GM20000 (cell line): ENCODE measurements at regions not wholly inside any gene's neighbourhood (a gene's known extent, or its start where the extent isn't known, plus 50 kb on each side); places are given as distances from the start of the nearest gene placed in this dataset.
"Not testable (repeated sequence)": the region's sequence is repeated elsewhere in the genome, so short reads cannot be mapped to it uniquely, and the experiment has no call there.

Source experiments
- DNase-seq: peaks from one replicate; pipeline ENCODE4 v3.0.0; 2012; ENCODE audit warnings: low spot score
- CTCF ChIP-seq: IDR thresholded peaks from 2 replicates; pipeline ENCODE4 v1.5.1; 2012; ENCODE audit warnings: mild to moderate bottlenecking, control low read depth; ENCODE audit errors: extremely low read depth, missing control alignments

DNA sequence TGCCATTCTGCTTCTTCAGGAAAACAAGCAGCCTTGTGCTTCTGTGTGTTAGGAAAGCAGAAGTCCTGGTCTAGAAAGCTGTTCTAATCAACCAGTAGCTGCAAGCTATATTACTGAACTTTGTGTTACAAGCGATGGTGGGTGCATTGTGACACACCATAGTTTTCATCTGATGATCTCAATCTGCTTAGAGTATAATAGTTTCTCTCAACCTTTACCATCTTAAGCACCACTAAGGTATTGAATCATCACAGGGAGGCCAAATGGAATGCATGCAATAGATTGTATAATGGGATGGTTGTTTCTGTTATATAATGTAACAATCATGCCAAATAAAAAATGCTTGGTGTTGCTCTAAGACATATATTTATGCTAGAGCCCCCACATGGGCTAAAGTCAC is 771.7 kb downstream of the NOVA1 start:
- DNase-seq, result no peak
- no peak for TF ChIP-seq CTCF

- DNase-seq, result no peak
- no peak for TF ChIP-seq CTCF
These were observed 770.4 kb upstream of the STXBP6 start for GRCh38 chr14:25820368-25820767.

GRCh38 chr14:25814622-25815021 is 764.7 kb upstream of the STXBP6 start:
- not testable (repeated sequence) for DNase-seq

DNA sequence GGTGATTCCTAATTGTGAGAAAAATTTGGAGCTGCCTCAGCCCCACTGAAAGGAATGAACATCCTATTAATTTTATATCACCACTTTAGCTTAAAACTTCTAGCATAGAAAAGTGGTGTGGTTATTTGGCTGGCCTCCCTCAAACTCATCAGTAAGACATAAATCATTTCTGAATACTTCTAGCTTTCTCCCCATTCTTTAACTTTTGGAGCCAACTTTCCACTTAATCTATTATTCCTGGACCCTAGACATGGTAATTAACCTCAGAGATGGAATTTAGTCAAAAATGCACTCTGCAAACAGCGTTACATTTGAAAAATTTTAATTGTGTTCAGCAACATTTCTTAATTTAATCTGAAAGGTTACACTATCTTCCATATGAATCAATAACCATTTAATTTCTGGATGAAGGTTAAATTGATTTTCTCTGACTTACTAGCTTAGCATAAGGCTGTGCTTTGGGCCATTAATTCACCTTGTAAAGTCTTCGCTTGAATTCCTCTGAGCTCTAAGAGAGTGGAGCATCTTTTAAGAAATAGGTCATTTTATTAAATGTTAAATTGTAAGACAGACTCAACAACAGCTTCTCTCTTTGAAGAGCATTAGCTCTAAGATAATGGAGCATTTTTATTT is 753.6 kb upstream of the STXBP6 start:
- no peak for DNase-seq
- no peak for TF ChIP-seq CTCF

DNA sequence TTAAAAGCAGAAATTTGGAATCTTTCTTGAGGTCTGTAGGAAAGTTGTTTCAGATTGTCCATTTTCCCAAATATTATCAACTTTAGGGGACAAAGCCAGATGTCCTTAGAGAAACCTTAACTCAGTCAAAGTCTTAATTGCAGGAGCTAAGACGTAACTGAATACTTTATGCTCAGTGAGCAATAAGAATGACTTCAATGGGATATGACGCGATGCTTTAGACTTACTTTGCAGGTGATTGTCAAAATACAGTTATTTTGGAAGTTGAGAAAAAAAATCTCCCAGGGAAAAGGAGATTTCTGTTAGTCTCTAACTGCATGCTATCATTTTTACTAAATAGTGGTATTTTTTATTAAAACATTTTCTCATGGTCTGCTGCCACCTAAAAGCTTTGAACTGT is 750.9 kb upstream of the STXBP6 start:
- no peak for TF ChIP-seq CTCF
- DNase-seq, result no peak

GRCh38 chr14:25788252-25788651 is 738.3 kb upstream of the STXBP6 start:
- no peak for TF ChIP-seq CTCF
- no peak for DNase-seq

GRCh38 chr14:25765909-25766308 is 716.0 kb upstream of the STXBP6 start:
- TF ChIP-seq CTCF, result no peak
- no peak for DNase-seq

DNA sequence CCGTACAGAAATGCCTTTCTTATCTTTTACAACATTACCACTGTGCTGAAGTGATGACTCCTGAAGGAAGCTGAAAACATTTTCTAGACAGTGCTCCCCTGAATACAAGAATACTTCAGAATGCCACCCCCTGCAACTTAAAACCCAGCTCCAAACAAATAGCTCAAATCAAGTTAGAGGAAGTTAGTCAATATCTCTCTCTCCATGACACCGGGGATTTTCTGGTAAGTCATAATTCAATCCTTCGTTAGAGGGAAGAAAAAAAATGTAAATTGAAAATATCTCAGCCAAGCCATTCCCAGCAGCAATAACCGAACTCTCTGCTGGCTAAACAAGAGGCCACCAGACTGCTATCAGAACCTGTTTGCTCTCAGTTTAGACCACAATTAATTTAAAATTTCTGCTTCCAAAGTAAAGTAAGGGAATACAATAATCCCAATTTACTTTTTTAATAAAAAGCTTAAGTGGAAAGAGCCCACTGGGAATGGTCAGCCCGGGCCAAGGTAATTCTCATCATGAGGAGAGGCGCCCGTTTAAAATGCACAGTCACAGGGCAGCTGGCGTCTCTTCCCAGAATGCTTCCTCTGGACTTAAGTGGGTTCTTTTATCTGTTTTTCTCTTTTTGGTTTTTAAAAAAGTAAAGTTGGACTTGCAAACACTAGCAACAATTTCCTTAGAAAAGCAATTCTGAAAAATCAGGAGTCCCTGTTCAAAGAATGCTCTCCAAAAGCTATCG is 710.1 kb upstream of the STXBP6 start:
- DNase-seq, result no peak
- no peak for TF ChIP-seq CTCF
